ENCODE measurements at regions not wholly inside any gene's neighbourhood (a gene's known extent, or its start where the extent isn't known, plus 50 kb on each side); places are given as distances from the start of the nearest gene placed in this dataset.

- Histone ChIP-seq H3K4me2 (ENCODE audit: low read depth, low read length) (no peak overlapping the region), H3K18ac (ENCODE audit: low read depth, low read length) (no peak overlapping the region), H3K79me1 (ENCODE audit: low read depth in 1 of 2, low read length in 2 of 2) (no peaks in the 10 kb centered on the region), H3K9me1 (ENCODE audit: insufficient read depth, low read length) (no peaks in the 10 kb centered on the region), H4K91ac (ENCODE audit: insufficient read depth, low read depth, low read length) (no peak overlapping the region), H3K4me1 (ENCODE audit: control insufficient read depth, insufficient read depth, low read length) (no peaks in the 10 kb centered on the region), H2AK5ac (ENCODE audit: low read depth, low read length) (no peak overlapping the region), H2BK120ac (ENCODE audit: low read depth, low read length) (no peak overlapping the region), H2AK9ac (replicated peaks; ENCODE audit: low read depth, low read length, poor library complexity) (no peak overlapping the region), H3K36me3 (ENCODE audit: control insufficient read depth, insufficient read depth, low read length) (no peaks in the 10 kb centered on the region), H3K9me3 (ENCODE audit: control insufficient read depth, insufficient read depth, low read length) (no peaks in the 10 kb centered on the region), H2BK5ac (ENCODE audit: low read depth, low read length, poor library complexity, severe bottlenecking) (no peak overlapping the region), H2BK15ac (ENCODE audit: low read depth, low read length) (no peak overlapping the region), H3K9ac (ENCODE audit: low read depth, low read length) (no peak overlapping the region), H3K14ac (replicated peaks; ENCODE audit: low read depth, low read length) (no peak overlapping the region), H3K23ac (ENCODE audit: low read depth, low read length) (no peak overlapping the region), H4K5ac (ENCODE audit: low read depth, low read length) (no peak overlapping the region), H4K20me1 (ENCODE audit: insufficient read depth, low read length) (no peaks in the 10 kb centered on the region), H3K27me3 (ENCODE audit: control insufficient read depth, insufficient read depth, low read length) (no peaks in the 10 kb centered on the region), H3K4ac (ENCODE audit: low read depth, low read length) (no peak overlapping the region), H3K56ac (ENCODE audit: extremely low read depth, insufficient read depth, low read length) (no peak overlapping the region), H4K8ac (ENCODE audit: low read depth in 2 of 2, low read length in 2 of 2) (no peak overlapping the region), H3K27ac (ENCODE audit: insufficient read depth, low read length) (no peak overlapping the region), H2AFZ (replicated peaks; ENCODE audit: low read length, poor library complexity) (no peak overlapping the region), H2BK20ac (ENCODE audit: low read depth, low read length) (no peak overlapping the region), H3K4me3 (ENCODE audit: insufficient read depth, low read depth, low read length) (no peak overlapping the region)
- ChIA-PET POLR2A (ENCODE audit: unreplicated experiment) (no interaction called here), CTCF (no interaction called here)
- in situ Hi-C loops (cut with MboI; ENCODE audit: low sequenced_read_pairs) = no loop called here
- no CpG with 5 or more reads among the region's 4 CpGs for WGBS, 2 experiments (ENCODE audit: extremely low coverage in 2 of 2, insufficient read length in 1 of 2)
- dilution Hi-C loops (cut with HindIII; ENCODE audit: low sequenced_read_pairs, unreplicated experiment) = no loop called here
- intact Hi-C loops (cut with micrococcal nuclease) = no loop called here
- DNase-seq = no peak
- no TSS peak for BruUV-seq (replicated peaks)
- no peak for TF ChIP-seq MAZ (IDR thresholded peaks at IDR 0.05; ENCODE audit: borderline replicate concordance, low read depth, low read length)
- no peak for TF ChIP-seq ELK1 (IDR thresholded peaks at IDR 0.05; ENCODE audit: borderline replicate concordance, low read depth, low read length)
- no peak for TF ChIP-seq NFE2L2 (IDR thresholded peaks at IDR 0.05; ENCODE audit: low read depth, low read length)
- no peak for TF ChIP-seq CTCF (conservative IDR thresholded peaks at IDR 0.05; ENCODE audit: low read depth, low read length)
- no peak for TF ChIP-seq RAD21 (IDR thresholded peaks at IDR 0.05; ENCODE audit: low read length)
- TF ChIP-seq POLR2A (IDR thresholded peaks at IDR 0.05; ENCODE audit: low read depth, low read length) = no peak
- no peak for TF ChIP-seq MAFK (IDR thresholded peaks at IDR 0.05; ENCODE audit: low read depth, low read length)
- no peak for TF ChIP-seq BHLHE40 (IDR thresholded peaks at IDR 0.05; ENCODE audit: low read depth, low read length)
- no peak for TF ChIP-seq RFX5 (IDR thresholded peaks at IDR 0.05; ENCODE audit: low read depth, low read length)
- no peak for TF ChIP-seq USF2 (IDR thresholded peaks at IDR 0.05; ENCODE audit: low read depth, low read length)
- no peak for TF ChIP-seq SMC3 (IDR thresholded peaks at IDR 0.05; ENCODE audit: low read depth, low read length)
- TF ChIP-seq RCOR1 (IDR thresholded peaks at IDR 0.05; ENCODE audit: insufficient replicate concordance, low read length) = no peak
- no peak for TF ChIP-seq MXI1 (IDR thresholded peaks at IDR 0.05; ENCODE audit: borderline replicate concordance, low read depth, low read length)
- ATAC-seq (ENCODE audit: low read depth) = no peak
Observed at GRCh38 chr1:65577278-65577677, 156.8 kb downstream of the LEPR start.
